Naive B cell (primary cell): ENCODE measurements at regions not wholly inside any gene's neighbourhood (a gene's known extent, or its start where the extent isn't known, plus 50 kb on each side); places are given as distances from the start of the nearest gene placed in this dataset.
A peak's percentile ranks its signal among the peaks of the same experiment; 100 is the strongest.

ENCODE experiments used
- ATAC-seq, 2 donors: fragments of 150-1000 bp; cut with Tn5 transposase; 2 replicates each; pipeline ENCODE4 v1.10.0; 2021; ENCODE audit warnings: low read depth in 2 of 2, mild to moderate bottlenecking in 2 of 2, moderate library complexity in 2 of 2
- DNase-seq: peaks from one replicate; pipeline ENCODE4 v3.0.0; 2022
- H3K27ac Mint-ChIP-seq, 6 donors: one replicate each; pipeline ENCODE4 v1.8.0; 2020 to 2022; ENCODE audit warnings: mild to moderate bottlenecking in 6 of 6, mixed read lengths in 6 of 6, moderate library complexity in 5 of 6, inconsistent platforms in 2 of 6
- H3K27me3 Mint-ChIP-seq, 3 donors: one replicate each; pipeline ENCODE4 v1.8.0; 2021 to 2022; ENCODE audit warnings: mixed read lengths in 3 of 3, mild to moderate bottlenecking in 1 of 3
- H3K36me3 Mint-ChIP-seq, 2 donors: one replicate each; pipeline ENCODE4 v1.8.0; 2020 to 2022; ENCODE audit warnings: mixed read lengths in 2 of 2, inconsistent platforms in 1 of 2, mild to moderate bottlenecking in 1 of 2
- H3K4me1 Mint-ChIP-seq, 3 donors: one replicate each; pipeline ENCODE4 v1.8.0; 2020 to 2022; ENCODE audit warnings: mixed read lengths in 3 of 3, inconsistent platforms in 1 of 3, mild to moderate bottlenecking in 1 of 3, moderate library complexity in 1 of 3
- H3K4me3 Mint-ChIP-seq, 8 donors: one replicate each; pipeline ENCODE4 v1.8.0; 2020 to 2022; ENCODE audit warnings: mild to moderate bottlenecking in 8 of 8, mixed read lengths in 8 of 8, moderate library complexity in 8 of 8, inconsistent platforms in 2 of 8
- H3K9me3 Mint-ChIP-seq, 7 donors: one replicate each; pipeline ENCODE4 v1.8.0; 2020 to 2022; ENCODE audit warnings: mixed read lengths in 7 of 7, mild to moderate bottlenecking in 5 of 7, inconsistent platforms in 2 of 7, moderate library complexity in 1 of 7

- Mint-ChIP-seq H3K9me3 (peaks cover 0 to 5% (median 0%) of the 10 kb centered on the region in 7 donors), H3K27ac (no peak overlapping the region), H3K4me1 (peaks cover 4 to 9% (median 6%) of the 10 kb centered on the region in 3 donors), H3K4me3 (no peak overlapping the region), H3K27me3 (no peaks in the 10 kb centered on the region), H3K36me3 (no peaks in the 10 kb centered on the region)
- ATAC-seq = no peak
- DNase-seq = no peak
Measured at GRCh38 chr4:43776371-43776770, 672.2 kb downstream of the KCTD8 start.

- no peaks in the 10 kb centered on the region for H3K36me3 Mint-ChIP-seq
- DNase-seq = peak; percentile 1
- peak overlapping the region in 1 of 8 donors; percentile 48 for H3K4me3 Mint-ChIP-seq
- peaks cover 4 to 9% (median 6%) of the 10 kb centered on the region in 3 donors for H3K4me1 Mint-ChIP-seq
- peak overlapping the region in 5 of 6 donors; percentile 2 to 67 (median 19) for H3K27ac Mint-ChIP-seq
- peak; percentile 84 to 92 for ATAC-seq
- H3K9me3 Mint-ChIP-seq = peaks cover 0 to 3% (median 0%) of the 10 kb centered on the region in 7 donors
- no peaks in the 10 kb centered on the region for H3K27me3 Mint-ChIP-seq
Measured at GRCh38 chr4:43778187-43778915, 670.3 kb downstream of the KCTD8 start.

- Mint-ChIP-seq H3K4me1 (peaks cover 4 to 9% (median 6%) of the 10 kb centered on the region in 3 donors), H3K4me3 (no peak overlapping the region), H3K36me3 (no peaks in the 10 kb centered on the region), H3K27me3 (no peaks in the 10 kb centered on the region), H3K27ac (no peak overlapping the region), H3K9me3 (peaks cover 0 to 3% (median 0%) of the 10 kb centered on the region in 7 donors)
- DNase-seq (no peak), ATAC-seq (no peak)
Measured at GRCh38 chr4:43781125-43781524, 667.5 kb downstream of the KCTD8 start.

- no peak for ATAC-seq
- Mint-ChIP-seq H3K36me3 (no peaks in the 10 kb centered on the region), H3K9me3 (peaks cover 0 to 3% (median 0%) of the 10 kb centered on the region in 7 donors), H3K27me3 (no peaks in the 10 kb centered on the region), H3K4me3 (no peak overlapping the region), H3K4me1 (peaks cover 4 to 9% (median 6%) of the 10 kb centered on the region in 3 donors), H3K27ac (no peak overlapping the region)
- DNase-seq = no peak
Measured at GRCh38 chr4:43782391-43782790, 666.2 kb downstream of the KCTD8 start.

GRCh38 chr4:43816116-43816515 lies 632.5 kb downstream of the KCTD8 start:
- H3K4me3 Mint-ChIP-seq = no peak overlapping the region
- DNase-seq (no peak), ATAC-seq (no peak)
- peaks cover 0 to 4% of the 10 kb centered on the region in 2 donors for H3K36me3 Mint-ChIP-seq
- no peaks in the 10 kb centered on the region for H3K27me3 Mint-ChIP-seq
- peaks cover 0 to 15% (median 11%) of the 10 kb centered on the region in 7 donors for H3K9me3 Mint-ChIP-seq
- H3K4me1 Mint-ChIP-seq = no peaks in the 10 kb centered on the region
- no peak overlapping the region for H3K27ac Mint-ChIP-seq

GRCh38 chr4:43822621-43823020 lies 626.0 kb downstream of the KCTD8 start:
- ATAC-seq = no peak
- no peak overlapping the region for H3K4me3 Mint-ChIP-seq

GRCh38 chr4:43835869-43836268 lies 612.7 kb downstream of the KCTD8 start:
- Mint-ChIP-seq H3K4me3 (no peak overlapping the region), H3K36me3 (no peaks in the 10 kb centered on the region), H3K4me1 (no peaks in the 10 kb centered on the region), H3K9me3 (peaks cover 0 to 2% (median 0%) of the 10 kb centered on the region in 7 donors), H3K27ac (no peak overlapping the region), H3K27me3 (no peaks in the 10 kb centered on the region)
- ATAC-seq (no peak), DNase-seq (no peak)

More at GRCh38 chr4:43822621-43823020, 626.0 kb downstream of the KCTD8 start:
- H3K36me3 Mint-ChIP-seq = peaks cover 4 to 10% of the 10 kb centered on the region in 2 donors
- no peak overlapping the region for H3K27ac Mint-ChIP-seq
- no peak for DNase-seq
- no peaks in the 10 kb centered on the region for H3K27me3 Mint-ChIP-seq
- no peaks in the 10 kb centered on the region for H3K4me1 Mint-ChIP-seq
- peaks cover 7 to 37% (median 18%) of the 10 kb centered on the region in 7 donors for H3K9me3 Mint-ChIP-seq

- no peaks in the 10 kb centered on the region for H3K36me3 Mint-ChIP-seq
- no peaks in the 10 kb centered on the region for H3K4me1 Mint-ChIP-seq
- ATAC-seq = no peak
- H3K27ac Mint-ChIP-seq = no peak overlapping the region
- no peak for DNase-seq
- no peak overlapping the region for H3K4me3 Mint-ChIP-seq
- H3K9me3 Mint-ChIP-seq = peaks cover 0 to 4% (median 0%) of the 10 kb centered on the region in 7 donors
- H3K27me3 Mint-ChIP-seq = no peaks in the 10 kb centered on the region
Measured at GRCh38 chr4:43837171-43837570, 611.4 kb downstream of the KCTD8 start.

- no peak for ATAC-seq
- Mint-ChIP-seq H3K36me3 (no peaks in the 10 kb centered on the region), H3K4me3 (no peak overlapping the region), H3K4me1 (no peaks in the 10 kb centered on the region), H3K27ac (no peak overlapping the region), H3K9me3 (peaks cover 0 to 4% (median 0%) of the 10 kb centered on the region in 7 donors), H3K27me3 (no peaks in the 10 kb centered on the region)
- no peak for DNase-seq
Measured at GRCh38 chr4:43837604-43838003, 611.0 kb downstream of the KCTD8 start.

GRCh38 chr4:43842594-43842993 lies 606.0 kb downstream of the KCTD8 start:
- Mint-ChIP-seq H3K4me3 (no peak overlapping the region), H3K36me3 (no peaks in the 10 kb centered on the region), H3K4me1 (no peaks in the 10 kb centered on the region), H3K27ac (no peak overlapping the region), H3K27me3 (no peaks in the 10 kb centered on the region), H3K9me3 (peaks cover 0 to 4% (median 1%) of the 10 kb centered on the region in 7 donors)
- no peak for DNase-seq
- no peak for ATAC-seq

- no peak for ATAC-seq
- no peak overlapping the region for H3K27ac Mint-ChIP-seq
- peaks cover 0 to 5% (median 4%) of the 10 kb centered on the region in 7 donors for H3K9me3 Mint-ChIP-seq
- no peaks in the 10 kb centered on the region for H3K4me1 Mint-ChIP-seq
- H3K4me3 Mint-ChIP-seq = no peak overlapping the region
- no peaks in the 10 kb centered on the region for H3K27me3 Mint-ChIP-seq
- DNase-seq = no peak
- no peaks in the 10 kb centered on the region for H3K36me3 Mint-ChIP-seq
Measured at GRCh38 chr4:43843501-43843900, 605.1 kb downstream of the KCTD8 start.

- Mint-ChIP-seq H3K9me3 (peaks cover 0 to 5% (median 4%) of the 10 kb centered on the region in 7 donors), H3K27ac (no peak overlapping the region), H3K27me3 (no peaks in the 10 kb centered on the region), H3K36me3 (no peaks in the 10 kb centered on the region), H3K4me3 (no peak overlapping the region), H3K4me1 (no peaks in the 10 kb centered on the region)
- DNase-seq (no peak), ATAC-seq (no peak)
Measured at GRCh38 chr4:43846111-43846587, 602.5 kb downstream of the KCTD8 start.

GRCh38 chr4:43853565-43854264 lies 594.9 kb downstream of the KCTD8 start:
- H3K27ac Mint-ChIP-seq = peak overlapping the region in 1 of 6 donors; percentile 72
- DNase-seq = no peak

GRCh38 chr4:43855283-43855682 lies 593.3 kb downstream of the KCTD8 start:
- Mint-ChIP-seq H3K27me3 (peaks cover 0 to 6% (median 0%) of the 10 kb centered on the region in 3 donors), H3K4me1 (no peaks in the 10 kb centered on the region), H3K9me3 (peaks cover 0 to 6% (median 3%) of the 10 kb centered on the region in 7 donors), H3K4me3 (no peak overlapping the region), H3K36me3 (no peaks in the 10 kb centered on the region), H3K27ac (peak overlapping the region in 1 of 6 donors; percentile 8)
- ATAC-seq (no peak), DNase-seq (no peak)

More at GRCh38 chr4:43853565-43854264, 594.9 kb downstream of the KCTD8 start:
- ATAC-seq = no peak
- no peaks in the 10 kb centered on the region for H3K36me3 Mint-ChIP-seq
- no peaks in the 10 kb centered on the region for H3K4me1 Mint-ChIP-seq
- no peak overlapping the region for H3K4me3 Mint-ChIP-seq
- no peaks in the 10 kb centered on the region for H3K27me3 Mint-ChIP-seq
- peaks cover 0 to 6% (median 3%) of the 10 kb centered on the region in 7 donors for H3K9me3 Mint-ChIP-seq
